WI38 (cell line): ENCODE measurements at regions not wholly inside any gene's neighbourhood (a gene's known extent, or its start where the extent isn't known, plus 50 kb on each side); places are given as distances from the start of the nearest gene placed in this dataset.

Source experiments
- H3K4me3 ChIP-seq: 2 replicates; pipeline ENCODE4 v1.5.1; 2011; ENCODE audit warnings: low read depth, mild to moderate bottlenecking, control low read depth, low read length
- CTCF ChIP-seq: IDR thresholded peaks from 2 replicates; pipeline ENCODE4 v1.5.1; 2012; ENCODE audit warnings: low read depth, mild to moderate bottlenecking, control low read depth, low read length

GRCh38 chr6:164066335-164066734 is 651.8 kb downstream of the QKI start:
- H3K4me3 ChIP-seq, result no peak overlapping the region
- no peak for TF ChIP-seq CTCF

GRCh38 chr6:164063346-164063745 is 648.8 kb downstream of the QKI start:
- no peak for TF ChIP-seq CTCF
- H3K4me3 ChIP-seq, result no peak overlapping the region

- no peak for TF ChIP-seq CTCF
- H3K4me3 ChIP-seq, result no peak overlapping the region
Measured at GRCh38 chr6:164062872-164063271, 648.4 kb downstream of the QKI start.

- no peak overlapping the region for H3K4me3 ChIP-seq
- no peak for TF ChIP-seq CTCF
Measured at GRCh38 chr6:164057876-164058275, 643.4 kb downstream of the QKI start.

- no peak for TF ChIP-seq CTCF
- no peak overlapping the region for H3K4me3 ChIP-seq
Measured at GRCh38 chr6:164051427-164051826, 636.9 kb downstream of the QKI start.

- TF ChIP-seq CTCF, result no peak
- H3K4me3 ChIP-seq, result no peak overlapping the region
Measured at GRCh38 chr6:164049517-164049988, 635.0 kb downstream of the QKI start.

- no peak for TF ChIP-seq CTCF
- H3K4me3 ChIP-seq, result no peak overlapping the region
Measured at GRCh38 chr6:164048840-164049516, 634.5 kb downstream of the QKI start.
